A673 (cell line): ENCODE measurements at regions not wholly inside any gene's neighbourhood (a gene's known extent, or its start where the extent isn't known, plus 50 kb on each side); places are given as distances from the start of the nearest gene placed in this dataset.

Experiments used
- BruUV-seq: library from RNA; stranded (reverse); fragments of 400-500 nt; replicated peaks from 2 replicates; lab custom pipeline; 2021; lab: Mats Ljungman, UMichigan
- CTCF ChIA-PET: fragments of 300-600 bp; sonication (Branson Sonifier 250); formaldehyde crosslinking; loops from one replicate; lab custom pipeline; 2022; ENCODE audit warnings: antibody characterized with exemption; lab: Charles Lee
- POLR2A ChIA-PET: fragments of 300-600 bp; sonication (Branson Sonifier 250); formaldehyde crosslinking; loops from one replicate; lab custom pipeline; 2022; ENCODE audit warnings: antibody characterized with exemption; ENCODE audit not compliant: low non-redundant PET; lab: Charles Lee
- DNase-seq: peaks from one replicate; pipeline ENCODE4 v3.0.0-alpha.2; 2015; ENCODE audit warnings: low spot score
- H3K27ac ChIP-seq: fragments of 200-600 bp; sonication (generic); 2 replicates; pipeline ENCODE4 v1.5.1; 2016; ENCODE audit warnings: mixed run types, low read depth, mild to moderate bottlenecking, mixed read lengths, antibody characterized with exemption, low read length; ENCODE audit not compliant: poor library complexity, severe bottlenecking
- H3K27me3 ChIP-seq: fragments of 200-600 bp; sonication (generic); replicated peaks from 2 replicates; pipeline ENCODE4 v1.6.1; 2017; ENCODE audit warnings: mixed run types, low read depth, mild to moderate bottlenecking, mixed read lengths, antibody characterized with exemption, low read length; ENCODE audit not compliant: insufficient read depth, poor library complexity
- H3K36me3 ChIP-seq: fragments of 200-600 bp; sonication (generic); 2 replicates; pipeline ENCODE4 v1.6.1; 2016; ENCODE audit warnings: mixed run types, mild to moderate bottlenecking, mixed read lengths, antibody characterized with exemption, low read length; ENCODE audit not compliant: insufficient read depth, poor library complexity, severe bottlenecking
- H3K4me1 ChIP-seq: fragments of 200-600 bp; sonication (generic); 2 replicates; pipeline ENCODE4 v1.6.1; 2017; ENCODE audit warnings: mixed run types, mild to moderate bottlenecking, mixed read lengths, antibody characterized with exemption, low read length; ENCODE audit not compliant: insufficient read depth, poor library complexity, severe bottlenecking
- H3K4me3 ChIP-seq: fragments of 200-600 bp; sonication (generic); 2 replicates; pipeline ENCODE4 v1.5.1; 2016; ENCODE audit warnings: low read depth, mixed run types, mild to moderate bottlenecking, mixed read lengths, low read length; ENCODE audit not compliant: poor library complexity, severe bottlenecking
- H3K9me3 ChIP-seq: fragments of 200-600 bp; sonication (generic); 2 replicates; pipeline ENCODE4 v1.6.1; 2016; ENCODE audit warnings: mixed run types, low read depth, mild to moderate bottlenecking, mixed read lengths, antibody characterized with exemption, low read length; ENCODE audit not compliant: poor library complexity, severe bottlenecking
- CTCF ChIP-seq: fragments of 300-800, 200-600 bp; sonication (generic); conservative IDR thresholded peaks from 2 replicates; pipeline ENCODE4 v1.5.1; 2017; ENCODE audit warnings: low read depth, mild to moderate bottlenecking, antibody characterized with exemption, low read length, moderate library complexity, mixed read lengths
- EZH2 ChIP-seq: fragments of 200-600 bp; sonication (generic); IDR thresholded peaks from 2 replicates; pipeline ENCODE4 v1.6.1; 2017; ENCODE audit warnings: borderline replicate concordance, low read depth, mild to moderate bottlenecking, mixed read lengths, antibody characterized with exemption, low read length; ENCODE audit not compliant: poor library complexity, severe bottlenecking
- intact Hi-C: fragments of 100-400 bp; cut with micrococcal nuclease; formaldehyde crosslinking; loops from one replicate; pipeline ENCODE4 v1.10.0; 2022; ENCODE audit not compliant: unreplicated experiment

- intact Hi-C loops = no loop called here
- POLR2A ChIA-PET = no interaction called here
- CTCF ChIA-PET = no interaction called here
Observed at GRCh38 chr6:167643223-167643622, 183.5 kb upstream of the AFDN start.

GRCh38 chr6:167643716-167644115, 183.0 kb upstream of the AFDN start:
- H3K36me3 ChIP-seq = no peaks in the 10 kb centered on the region
- no peak for TF ChIP-seq CTCF
- TF ChIP-seq EZH2 = no peak
- ChIA-PET CTCF (no interaction called here), POLR2A (no interaction called here)
- intact Hi-C loops = no loop called here
- H3K4me1 ChIP-seq = peaks cover 23% of the 10 kb centered on the region
- H3K27ac ChIP-seq = no peak overlapping the region
- DNase-seq = no peak
- no peak overlapping the region for H3K4me3 ChIP-seq
- no TSS peak for BruUV-seq
- H3K9me3 ChIP-seq = no peaks in the 10 kb centered on the region
- no peaks in the 10 kb centered on the region for H3K27me3 ChIP-seq

More at GRCh38 chr6:167643223-167643622, 183.5 kb upstream of the AFDN start:
- H3K36me3 ChIP-seq = no peaks in the 10 kb centered on the region
- no peaks in the 10 kb centered on the region for H3K27me3 ChIP-seq
- no peak overlapping the region for H3K27ac ChIP-seq
- H3K4me1 ChIP-seq = peaks cover 23% of the 10 kb centered on the region
- no peaks in the 10 kb centered on the region for H3K9me3 ChIP-seq
- DNase-seq = no peak
- H3K4me3 ChIP-seq = no peak overlapping the region
- TF ChIP-seq CTCF (no peak), EZH2 (no peak)
- no TSS peak for BruUV-seq

- DNase-seq = peak; percentile 18
- POLR2A ChIA-PET = no interaction called here
- TF ChIP-seq EZH2 = no peak
- peaks cover 23% of the 10 kb centered on the region for H3K4me1 ChIP-seq
- H3K9me3 ChIP-seq = no peaks in the 10 kb centered on the region
- H3K36me3 ChIP-seq = no peaks in the 10 kb centered on the region
- no peak overlapping the region for H3K4me3 ChIP-seq
- H3K27me3 ChIP-seq = no peaks in the 10 kb centered on the region
- intact Hi-C loops = no loop called here
- CTCF ChIA-PET = no interaction called here
- H3K27ac ChIP-seq = no peak overlapping the region
- BruUV-seq = no TSS peak
Observed at GRCh38 chr6:167644412-167645132, 182.1 kb upstream of the AFDN start.

- H3K36me3 ChIP-seq = no peaks in the 10 kb centered on the region
- no peak overlapping the region for H3K4me3 ChIP-seq
- H3K9me3 ChIP-seq = no peaks in the 10 kb centered on the region
- no peak overlapping the region for H3K27ac ChIP-seq
- no peak for TF ChIP-seq EZH2
- no peak for TF ChIP-seq CTCF
- POLR2A ChIA-PET = no interaction called here
- peaks cover 23% of the 10 kb centered on the region for H3K4me1 ChIP-seq
- BruUV-seq = no TSS peak
- no peak for DNase-seq
- CTCF ChIA-PET = no interaction called here
- H3K27me3 ChIP-seq = no peaks in the 10 kb centered on the region
- intact Hi-C loops = no loop called here
Observed at GRCh38 chr6:167645368-167645767, 181.3 kb upstream of the AFDN start.
